Endodermal cell (in vitro differentiated cells): ENCODE measurements at regions not wholly inside any gene's neighbourhood (a gene's known extent, or its start where the extent isn't known, plus 50 kb on each side); places are given as distances from the start of the nearest gene placed in this dataset.
A peak's percentile ranks its signal among the peaks of the same experiment; 100 is the strongest.
"Not testable (repeated sequence)": the region's sequence is repeated elsewhere in the genome, so short reads cannot be mapped to it uniquely, and the experiment has no call there.

Source experiments
- DNase-seq: peaks from one replicate; pipeline ENCODE4 v3.0.0-alpha.2; 2017
- H3K27ac ChIP-seq: 2 replicates; pipeline ENCODE4 v1.5.1; 2013; ENCODE audit warnings: mild to moderate bottlenecking, low read depth, low read length, moderate library complexity
- H3K27me3 ChIP-seq: 2 replicates; pipeline ENCODE4 v1.6.1; 2013; ENCODE audit warnings: mild to moderate bottlenecking, low read length, moderate library complexity; ENCODE audit not compliant: insufficient read depth, control insufficient read depth, poor library complexity, severe bottlenecking
- H3K36me3 ChIP-seq: 2 replicates; pipeline ENCODE4 v1.7.0; 2013; ENCODE audit warnings: mild to moderate bottlenecking, low read length, moderate library complexity; ENCODE audit not compliant: control insufficient read depth, insufficient read depth
- H3K4me1 ChIP-seq: one replicate; pipeline ENCODE4 v1.7.0; 2013; ENCODE audit warnings: low read length; ENCODE audit not compliant: control insufficient read depth, insufficient read depth
- H3K4me3 ChIP-seq: 2 replicates; pipeline ENCODE4 v1.5.1; 2013; ENCODE audit warnings: mild to moderate bottlenecking, low read length, moderate library complexity
- H3K9ac ChIP-seq: 2 replicates; pipeline ENCODE4 v1.6.1; 2013; ENCODE audit warnings: mild to moderate bottlenecking, low read length, moderate library complexity; ENCODE audit not compliant: poor library complexity, severe bottlenecking; ENCODE audit errors: extremely low read depth
- H3K9me3 ChIP-seq: 2 replicates; pipeline ENCODE4 v1.6.1; 2013; ENCODE audit warnings: mild to moderate bottlenecking, low read length, moderate library complexity; ENCODE audit not compliant: control insufficient read depth
- H3K27ac Mint-ChIP-seq: 2 replicates; pipeline ENCODE4 v1.8.0; 2020; ENCODE audit warnings: mixed read lengths
- H3K27me3 Mint-ChIP-seq: 2 replicates; pipeline ENCODE4 v1.8.0; 2021; ENCODE audit warnings: mild to moderate bottlenecking, mixed read lengths; ENCODE audit not compliant: insufficient read depth
- H3K36me3 Mint-ChIP-seq: 2 replicates; pipeline ENCODE4 v1.8.0; 2020; ENCODE audit warnings: low read depth, mixed read lengths
- H3K4me1 Mint-ChIP-seq: 2 replicates; pipeline ENCODE4 v1.8.0; 2020; ENCODE audit warnings: mixed read lengths
- H3K4me3 Mint-ChIP-seq: 2 replicates; pipeline ENCODE4 v1.8.0; 2020; ENCODE audit warnings: mild to moderate bottlenecking, moderate library complexity, mixed read lengths
- H3K9me3 Mint-ChIP-seq: 2 replicates; pipeline ENCODE4 v1.8.0; 2020; ENCODE audit warnings: mild to moderate bottlenecking, mixed read lengths
- WGBS, 2 experiments: methylation state at CpG; one replicate each; pipeline versions ENCODE4 v1.1.5 to v1.1.7; 2013; ENCODE audit warnings: missing lambda C conversion rate in 2 of 2, mixed read lengths in 1 of 2; ENCODE audit not compliant: insufficient coverage in 1 of 2, insufficient read length in 1 of 2; 5-methylcytosine and 5-hydroxymethylcytosine counted together
- TF ChIP-seq, protein P1 (sequence below): fragments of 200-600 bp; sonication (generic); conservative IDR thresholded peaks from 2 replicates; pipeline ENCODE4 v1.5.0; 2021; ENCODE audit warnings: antibody characterized with exemption, mild to moderate bottlenecking

DNA sequence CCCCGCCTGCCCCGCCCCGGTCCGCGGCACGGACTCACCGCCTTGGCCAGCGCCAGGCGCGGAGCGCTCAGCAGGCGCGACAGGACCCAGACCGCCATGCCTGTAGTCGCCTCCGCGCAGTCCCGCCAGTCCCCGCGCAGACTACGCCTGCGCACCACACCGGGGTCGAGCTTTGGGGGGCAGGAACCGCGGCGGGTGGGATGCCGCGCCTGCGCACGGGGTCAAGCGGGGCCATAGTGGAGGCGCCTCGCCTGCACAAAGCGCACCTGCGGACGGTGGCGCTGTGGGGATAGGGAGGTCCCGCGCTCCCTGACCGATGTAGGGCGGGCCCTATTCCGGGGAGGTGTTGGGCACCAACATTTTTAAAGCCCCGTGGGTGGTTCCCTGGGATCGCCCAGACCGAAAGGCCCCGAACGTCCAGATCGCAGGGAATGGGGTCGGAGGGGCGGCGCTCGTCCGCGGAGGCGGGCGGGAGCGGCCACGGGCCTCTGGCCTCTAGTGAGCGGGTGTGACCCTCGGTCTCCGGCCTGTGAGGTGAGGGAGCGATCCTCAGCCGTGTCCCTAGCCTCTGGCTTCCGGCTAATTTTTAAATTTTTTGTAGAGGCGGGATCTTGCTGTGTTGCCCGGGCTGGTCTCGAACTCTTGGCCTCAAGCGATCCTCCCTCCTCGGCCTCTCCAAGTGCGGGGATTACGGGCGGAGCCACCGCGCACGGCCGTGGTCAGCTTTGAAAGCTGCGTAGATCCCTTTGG is 70.8 kb upstream of the LPCAT1 start:
- no peaks in the 10 kb centered on the region for H3K9me3 ChIP-seq
- TF ChIP-seq, protein P1, sequence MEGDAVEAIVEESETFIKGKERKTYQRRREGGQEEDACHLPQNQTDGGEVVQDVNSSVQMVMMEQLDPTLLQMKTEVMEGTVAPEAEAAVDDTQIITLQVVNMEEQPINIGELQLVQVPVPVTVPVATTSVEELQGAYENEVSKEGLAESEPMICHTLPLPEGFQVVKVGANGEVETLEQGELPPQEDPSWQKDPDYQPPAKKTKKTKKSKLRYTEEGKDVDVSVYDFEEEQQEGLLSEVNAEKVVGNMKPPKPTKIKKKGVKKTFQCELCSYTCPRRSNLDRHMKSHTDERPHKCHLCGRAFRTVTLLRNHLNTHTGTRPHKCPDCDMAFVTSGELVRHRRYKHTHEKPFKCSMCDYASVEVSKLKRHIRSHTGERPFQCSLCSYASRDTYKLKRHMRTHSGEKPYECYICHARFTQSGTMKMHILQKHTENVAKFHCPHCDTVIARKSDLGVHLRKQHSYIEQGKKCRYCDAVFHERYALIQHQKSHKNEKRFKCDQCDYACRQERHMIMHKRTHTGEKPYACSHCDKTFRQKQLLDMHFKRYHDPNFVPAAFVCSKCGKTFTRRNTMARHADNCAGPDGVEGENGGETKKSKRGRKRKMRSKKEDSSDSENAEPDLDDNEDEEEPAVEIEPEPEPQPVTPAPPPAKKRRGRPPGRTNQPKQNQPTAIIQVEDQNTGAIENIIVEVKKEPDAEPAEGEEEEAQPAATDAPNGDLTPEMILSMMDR: peak; percentile 78
- H3K9ac ChIP-seq: peak overlapping the region; percentile 60
- Mint-ChIP-seq H3K36me3 (peaks cover 40% of the 10 kb centered on the region), H3K9me3 (no peaks in the 10 kb centered on the region), H3K27me3 (no peaks in the 10 kb centered on the region), H3K4me3 (peak overlapping the region; percentile 79), H3K27ac (peak overlapping the region; percentile 52), H3K4me1 (peaks cover 18% of the 10 kb centered on the region)
- H3K27me3 ChIP-seq: no peaks in the 10 kb centered on the region
- WGBS, 2 experiments: 24 to 27% methylated on average over 26 to 78 of the region's 78 CpGs
- H3K36me3 ChIP-seq: peaks cover 17% of the 10 kb centered on the region
- peak overlapping the region; percentile 82 for H3K4me3 ChIP-seq
- peak; percentile 98 for DNase-seq
- no peak overlapping the region for H3K27ac ChIP-seq
- H3K4me1 ChIP-seq: no peaks in the 10 kb centered on the region

DNA sequence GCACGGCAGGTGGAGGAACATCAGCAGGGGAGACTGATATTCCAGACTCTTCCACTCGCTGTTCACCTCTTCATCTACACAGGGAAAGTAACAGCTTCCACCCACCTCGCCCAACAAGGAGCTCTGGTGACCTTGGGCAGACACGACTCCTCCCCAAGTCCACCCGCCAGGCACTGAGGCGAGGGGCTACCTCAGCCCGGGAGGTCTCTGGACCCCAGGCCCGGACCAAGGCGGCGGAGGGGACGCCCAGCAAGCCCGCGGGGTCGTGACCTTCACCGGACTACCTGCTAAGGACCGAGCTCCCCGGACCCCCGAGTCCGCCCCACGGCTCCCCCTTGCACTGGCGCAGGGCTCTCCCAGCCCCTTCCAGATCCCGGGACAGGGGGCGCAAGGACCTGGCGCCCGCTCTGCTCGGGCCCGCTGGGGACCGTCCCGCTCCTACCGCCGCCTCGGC is 70.2 kb upstream of the LPCAT1 start:
- Histone ChIP-seq H3K4me1 (no peaks in the 10 kb centered on the region), H3K9me3 (peaks cover 1% of the 10 kb centered on the region), H3K9ac (peak overlapping the region; percentile 60), H3K27me3 (no peaks in the 10 kb centered on the region), H3K27ac (no peak overlapping the region), H3K36me3 (peaks cover 20% of the 10 kb centered on the region), H3K4me3 (peak overlapping the region; percentile 82)
- Mint-ChIP-seq H3K9me3 (no peaks in the 10 kb centered on the region), H3K4me3 (peak overlapping the region; percentile 79), H3K27me3 (no peaks in the 10 kb centered on the region), H3K27ac (peak overlapping the region; percentile 77), H3K36me3 (peaks cover 42% of the 10 kb centered on the region), H3K4me1 (peaks cover 15% of the 10 kb centered on the region)
- 5 to 14% methylated on average over 10 to 32 of the region's 32 CpGs for WGBS, 2 experiments
- TF ChIP-seq, protein P1: no peak
- no peak for DNase-seq

DNA sequence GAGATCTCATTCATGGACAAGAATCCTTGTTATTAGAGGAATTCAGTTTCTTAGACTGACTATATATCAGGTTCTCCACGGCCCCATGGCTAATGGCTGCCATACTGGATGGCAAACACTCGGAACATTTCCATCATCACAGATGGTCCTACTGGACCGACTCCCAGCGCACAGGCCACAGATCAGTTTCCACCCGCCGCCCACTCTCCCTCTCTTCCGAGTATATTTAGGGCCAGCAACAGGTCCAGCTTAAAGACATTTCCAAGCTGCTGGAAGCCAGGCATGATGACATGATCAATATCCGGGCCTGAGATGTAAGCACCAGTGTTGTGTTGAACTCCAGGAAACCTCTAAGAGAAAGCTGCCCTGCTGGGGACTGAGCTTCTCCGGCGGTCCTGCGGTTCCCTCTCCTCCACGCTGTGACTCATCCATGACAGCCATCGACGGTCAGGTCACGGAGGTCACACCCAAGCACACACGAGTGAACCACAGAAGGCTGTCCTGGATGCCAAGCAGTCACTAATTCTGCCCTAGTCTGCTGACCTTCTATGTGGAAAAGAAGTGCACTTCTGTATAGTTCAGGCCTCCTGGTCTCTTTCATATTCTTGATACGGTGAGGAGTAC is 64.4 kb upstream of the LPCAT1 start:
- not testable (repeated sequence) for H3K4me1 ChIP-seq, H3K27me3 Mint-ChIP-seq, H3K27me3 ChIP-seq, H3K4me1 Mint-ChIP-seq, H3K4me3 Mint-ChIP-seq, H3K27ac ChIP-seq, H3K9ac ChIP-seq, H3K27ac Mint-ChIP-seq, H3K4me3 ChIP-seq
- peaks cover 59% of the 10 kb centered on the region for H3K36me3 ChIP-seq
- DNase-seq: peak; percentile 10
- 93 to 95% methylated on average over 8 to 17 of the region's 17 CpGs for WGBS, 2 experiments
- H3K9me3 ChIP-seq: peaks cover 40% of the 10 kb centered on the region
- H3K9me3 Mint-ChIP-seq: peaks cover 49% of the 10 kb centered on the region
- peaks cover 87% of the 10 kb centered on the region for H3K36me3 Mint-ChIP-seq

DNA sequence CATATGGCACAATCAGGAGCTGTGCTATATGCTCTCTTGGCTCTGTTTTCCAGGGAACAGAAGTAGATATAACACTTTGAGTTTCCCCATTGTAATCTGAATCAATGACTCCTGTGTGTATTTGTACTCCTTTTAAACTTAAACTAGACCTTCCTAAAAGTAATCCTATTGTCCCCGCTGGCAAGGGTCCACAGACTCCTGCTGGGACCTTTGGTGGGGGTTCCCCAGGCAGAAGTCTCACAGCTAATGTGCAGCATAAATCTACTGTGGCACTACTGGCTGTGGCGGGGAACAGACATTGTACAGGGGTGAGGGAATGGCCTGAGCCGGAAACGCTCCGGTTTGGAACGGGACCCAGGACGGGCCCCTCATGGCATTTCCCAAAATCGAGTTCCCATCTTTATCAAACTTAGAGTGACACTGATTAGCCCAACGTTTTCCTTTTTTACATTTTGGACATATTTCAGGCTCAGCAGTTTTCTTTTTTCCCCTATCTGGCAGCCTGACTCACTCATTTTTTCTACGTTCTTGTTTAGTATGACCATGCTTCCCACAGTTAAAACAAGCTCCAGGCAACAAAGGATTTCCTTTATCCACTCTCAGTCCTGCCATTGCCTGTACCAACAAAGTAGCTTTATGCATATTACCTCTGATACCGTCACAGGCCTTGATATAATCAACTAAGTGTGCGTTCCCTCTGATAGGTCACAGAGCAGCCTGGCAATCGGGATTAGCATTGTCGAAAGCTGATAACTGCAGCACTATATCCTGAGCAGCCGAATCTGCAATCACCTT is 59.5 kb upstream of the LPCAT1 start:
- H3K36me3 Mint-ChIP-seq: peaks cover 93% of the 10 kb centered on the region
- peaks cover 72% of the 10 kb centered on the region for H3K9me3 ChIP-seq
- not testable (repeated sequence) for H3K4me1 ChIP-seq, H3K4me1 Mint-ChIP-seq, H3K9ac ChIP-seq, H3K27me3 Mint-ChIP-seq, H3K27me3 ChIP-seq, DNase-seq, H3K27ac ChIP-seq, H3K4me3 Mint-ChIP-seq, H3K27ac Mint-ChIP-seq
- WGBS, 2 experiments: 94 to 97% methylated on average over 13 to 15 of the region's 15 CpGs
- H3K9me3 Mint-ChIP-seq: peaks cover 81% of the 10 kb centered on the region
- H3K4me3 ChIP-seq: peak overlapping the region; percentile 73
- H3K36me3 ChIP-seq: peaks cover 75% of the 10 kb centered on the region

- 94 to 100% methylated on average over 2 to 5 of the region's 5 CpGs for WGBS, 2 experiments
- not testable (repeated sequence) for H3K9ac ChIP-seq, H3K27ac ChIP-seq, H3K4me1 Mint-ChIP-seq, H3K27me3 ChIP-seq, H3K27me3 Mint-ChIP-seq, H3K27ac Mint-ChIP-seq, DNase-seq, H3K4me3 Mint-ChIP-seq, H3K4me3 ChIP-seq, H3K4me1 ChIP-seq
- H3K36me3 Mint-ChIP-seq: peaks cover 87% of the 10 kb centered on the region
- H3K9me3 Mint-ChIP-seq: peaks cover 62% of the 10 kb centered on the region
- Histone ChIP-seq H3K9me3 (peaks cover 63% of the 10 kb centered on the region), H3K36me3 (peaks cover 70% of the 10 kb centered on the region)
Observed at GRCh38 chr5:1579389-1579788, 55.6 kb upstream of the LPCAT1 start.
